A549 (cell line): ENCODE measurements at regions not wholly inside any gene's neighbourhood (a gene's known extent, or its start where the extent isn't known, plus 50 kb on each side); places are given as distances from the start of the nearest gene placed in this dataset.

Experiments
- ATAC-seq, 2 experiments: fragments of 200-7000 bp in 1 of 2; fragments of >200 bp in 1 of 2; cut with Nextera tagmentation in 1 of 2; cut with Tn5 transposase in 1 of 2; 3 replicates each; pipeline versions ENCODE4 v1.8.0 to v1.9.1; 2018 to 2020; ENCODE audit warnings: mild to moderate bottlenecking in 1 of 2, moderate library complexity in 1 of 2
- CTCF ChIA-PET: fragments of 300-600 bp; sonication (Branson Sonifier 250); formaldehyde crosslinking; extraction: SDS; loops from one replicate; lab custom pipeline; 2021; ENCODE audit warnings: antibody characterized with exemption, inconsistent platforms; lab: Yijun Ruan, JAX
- POLR2A ChIA-PET: fragments of 350-600 bp; formaldehyde crosslinking; extraction: SDS; loops from one replicate; lab custom pipeline; 2021; ENCODE audit warnings: antibody characterized with exemption, inconsistent platforms; lab: Yijun Ruan, JAX
- DNase-seq, 2 experiments: peaks; one replicate each; pipeline versions ENCODE4 v3.0.0 to v3.0.0-alpha.2; 2011 to 2016; ENCODE audit warnings: low read depth in 1 of 2, low spot score in 1 of 2
- FAIRE-seq: peaks from 2 replicates; lab custom pipeline; 2011; peaks lifted over from hg19 to GRCh38; lab: Jason Lieb, UNC
- H3K27ac ChIP-seq, 2 experiments: fragments of >200 bp; sonication (Bioruptor Twin); formaldehyde crosslinking; 3 replicates each; pipeline ENCODE4 v1.5.1; 2016 to 2017
- H3K4me1 ChIP-seq: fragments of >200 bp; sonication (Bioruptor Twin); formaldehyde crosslinking; 3 replicates; pipeline ENCODE4 v1.6.1; 2016
- H3K4me2 ChIP-seq: fragments of >200 bp; sonication (Bioruptor Twin); formaldehyde crosslinking; 3 replicates; pipeline ENCODE4 v1.6.1; 2016
- H3K4me3 ChIP-seq: fragments of >200 bp; sonication (Bioruptor Twin); formaldehyde crosslinking; 3 replicates; pipeline ENCODE4 v1.5.1; 2016
- H3K9me3 ChIP-seq: fragments of >200 bp; sonication (Bioruptor Twin); formaldehyde crosslinking; 3 replicates; pipeline ENCODE4 v1.6.1; 2016
- CHD4 ChIP-seq: fragments of 200-600 bp; sonication (generic); IDR thresholded peaks from 2 replicates; pipeline ENCODE4 v1.6.1; 2016; ENCODE audit warnings: antibody characterized with exemption, mild to moderate bottlenecking, borderline replicate concordance
- E2F6 ChIP-seq: IDR thresholded peaks from 2 replicates; pipeline ENCODE4 v1.6.1; 2012; ENCODE audit warnings: low read depth, borderline replicate concordance
- EHF ChIP-seq: fragments of 250-450 bp; sonication (Bioruptor Pico); IDR thresholded peaks from 2 replicates; pipeline ENCODE4 v1.5.0; 2020; ENCODE audit warnings: mild to moderate bottlenecking
- FOXS1 ChIP-seq: fragments of 250-450 bp; sonication (Bioruptor Pico); IDR thresholded peaks from 2 replicates; pipeline ENCODE4 v1.5.0; 2020; ENCODE audit warnings: mild to moderate bottlenecking, moderate library complexity
- GATA3 ChIP-seq: IDR thresholded peaks from 2 replicates; pipeline ENCODE4 v1.6.1; 2012; ENCODE audit warnings: borderline replicate concordance
- HDAC2 ChIP-seq: fragments of 200-600 bp; sonication (generic); IDR thresholded peaks from 2 replicates; pipeline ENCODE4 v1.6.1; 2016
- HES2 ChIP-seq: fragments of >200 bp; sonication (Bioruptor Twin); formaldehyde crosslinking; IDR thresholded peaks from 2 replicates; pipeline ENCODE4 v1.6.1; 2016
- HOXA7 ChIP-seq: fragments of 250-450 bp; sonication (Bioruptor Pico); IDR thresholded peaks from 2 replicates; pipeline ENCODE4 v1.5.0; 2020; ENCODE audit warnings: mild to moderate bottlenecking, moderate library complexity
- HOXB13 ChIP-seq: fragments of 250-450 bp; sonication (Bioruptor Pico); IDR thresholded peaks from 2 replicates; pipeline ENCODE4 v1.5.0; 2020; ENCODE audit warnings: low read depth, mild to moderate bottlenecking, moderate library complexity
- JUNB ChIP-seq: fragments of >200 bp; sonication (Bioruptor Twin); formaldehyde crosslinking; IDR thresholded peaks from 2 replicates; pipeline ENCODE4 v1.6.1; 2016
- KDM1A ChIP-seq: fragments of 200-600 bp; sonication (generic); IDR thresholded peaks from 2 replicates; pipeline ENCODE4 v1.6.1; 2016; ENCODE audit warnings: low read depth, mild to moderate bottlenecking
- MAFK ChIP-seq: fragments of 450-650 bp; IDR thresholded peaks from 2 replicates; pipeline ENCODE4 v1.6.1; 2014; ENCODE audit not compliant: partially characterized antibody
- NFE2L2 ChIP-seq: fragments of 150-350 bp; conservative IDR thresholded peaks from 2 replicates; pipeline ENCODE4 v1.6.1; 2014; ENCODE audit warnings: low read length
- NR3C1 ChIP-seq: fragments of >200 bp; sonication (Bioruptor Twin); formaldehyde crosslinking; IDR thresholded peaks from 3 replicates; pipeline ENCODE4 v1.6.1; 2017
- POLR2AphosphoS2 ChIP-seq: conservative IDR thresholded peaks from 2 replicates; pipeline ENCODE4 v1.6.1; 2012; ENCODE audit warnings: low read length, improper control_type of control experiment, inconsistent platforms
- RAD21 ChIP-seq, 2 experiments: fragments of >200 bp in 1 of 2; sonication (Bioruptor Twin) in 1 of 2; formaldehyde crosslinking in 1 of 2; IDR thresholded peaks in 1 of 2; conservative IDR thresholded peaks in 1 of 2; 2 replicates in 1 of 2; 3 replicates in 1 of 2; pipeline ENCODE4 v1.6.1; 2012 to 2018; ENCODE audit warnings: inconsistent platforms in 1 of 2
- RCOR1 ChIP-seq: fragments of 150-350 bp; IDR thresholded peaks from 2 replicates; pipeline ENCODE4 v1.6.1; 2014; ENCODE audit warnings: antibody characterized with exemption, low read length, low read depth
- SMC3 ChIP-seq: fragments of >200 bp; sonication (Bioruptor Twin); formaldehyde crosslinking; IDR thresholded peaks from 3 replicates; pipeline ENCODE4 v1.6.1; 2018; ENCODE audit warnings: inconsistent platforms
- TP53 ChIP-seq: fragments of 250-450 bp; sonication (Bioruptor Pico); IDR thresholded peaks from 2 replicates; pipeline ENCODE4 v1.5.0; 2021; ENCODE audit warnings: mild to moderate bottlenecking, moderate library complexity
- ZC3H11A ChIP-seq: fragments of 450-650 bp; IDR thresholded peaks from 2 replicates; pipeline ENCODE4 v1.6.1; 2014; ENCODE audit warnings: antibody characterized with exemption, mild to moderate bottlenecking
- WGBS: methylation state at CpG from one replicate; pipeline ENCODE4 v1.1.6; 2017; ENCODE audit errors: missing lambda C conversion rate; 5-methylcytosine and 5-hydroxymethylcytosine counted together
- TF ChIP-seq, protein P1 (sequence below): fragments of 150-350 bp; IDR thresholded peaks from 2 replicates; pipeline ENCODE4 v1.6.1; 2014; ENCODE audit warnings: low read depth, mild to moderate bottlenecking, low read length
- TF ChIP-seq, protein P2 (sequence below): fragments of 450-650 bp; IDR thresholded peaks from 2 replicates; pipeline ENCODE4 v1.6.1; 2014; ENCODE audit warnings: antibody characterized with exemption

DNA sequence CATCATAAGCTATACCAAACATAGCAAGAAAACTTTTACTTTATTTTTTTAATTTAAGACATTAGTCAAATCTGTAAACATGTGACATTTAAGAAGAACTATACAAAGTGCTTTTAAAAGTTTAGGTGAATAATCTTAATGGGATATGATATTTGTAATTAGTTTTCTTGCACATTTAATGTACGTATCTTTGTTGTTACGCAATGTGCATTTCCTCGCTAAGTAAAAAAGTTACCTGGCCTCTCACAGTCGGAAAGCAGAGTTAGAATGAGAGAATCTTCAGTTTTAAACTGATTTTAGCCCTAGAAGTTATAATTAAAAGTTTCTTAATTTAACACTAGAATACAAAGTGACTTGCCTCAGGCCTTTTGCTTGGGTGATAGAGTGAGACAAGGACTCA lies 589.8 kb downstream of the DMRTA1 start:
- ChIA-PET POLR2A (no interaction called here), CTCF (no interaction called here)
- no peak for ATAC-seq
- H3K4me2 ChIP-seq = no peak overlapping the region
- no peaks in the 10 kb centered on the region for H3K9me3 ChIP-seq
- 35% methylated on average over 4 of the region's 4 CpGs for WGBS
- no peak for TF ChIP-seq HOXA7 (CRISPR knock-in tag)
- TF ChIP-seq RCOR1 = no peak
- no peak for TF ChIP-seq ZC3H11A
- TF ChIP-seq HOXB13 (CRISPR knock-in tag) = no peak
- no peak for TF ChIP-seq CHD4
- TF ChIP-seq FOXS1 (CRISPR knock-in tag) = no peak
- no peak for TF ChIP-seq POLR2AphosphoS2
- no peak for TF ChIP-seq E2F6
- no peak for TF ChIP-seq TP53 (CRISPR knock-in tag)
- TF ChIP-seq SMC3 = no peak
- no peaks in the 10 kb centered on the region for H3K4me1 ChIP-seq
- no peak overlapping the region for H3K4me3 ChIP-seq
- no peak overlapping the region for H3K27ac ChIP-seq
- no peak for DNase-seq
- FAIRE-seq = no peak

GRCh38 chr9:23039402-23039801 lies 592.8 kb downstream of the DMRTA1 start:
- Histone ChIP-seq H3K4me3 (no peak overlapping the region), H3K4me1 (no peaks in the 10 kb centered on the region), H3K9me3 (no peaks in the 10 kb centered on the region), H3K27ac (no peak overlapping the region), H3K4me2 (no peak overlapping the region)
- no peak for DNase-seq
- POLR2A ChIA-PET = no interaction called here
- no peak for FAIRE-seq
- no peak for TF ChIP-seq HDAC2
- no peak for TF ChIP-seq RAD21 (conservative IDR thresholded peaks at IDR 0.05 in 1 of 2, IDR thresholded peaks at IDR 0.05 in 1 of 2)
- TF ChIP-seq MAFK = peak; percentile 58
- no peak for TF ChIP-seq NFE2L2
- no peak for TF ChIP-seq GATA3
- no peak for TF ChIP-seq NR3C1
- TF ChIP-seq EHF (CRISPR knock-in tag) = no peak
- TF ChIP-seq, all 56 proteins: peak for 1
- ATAC-seq = no peak
- CTCF ChIA-PET = no interaction called here

DNA sequence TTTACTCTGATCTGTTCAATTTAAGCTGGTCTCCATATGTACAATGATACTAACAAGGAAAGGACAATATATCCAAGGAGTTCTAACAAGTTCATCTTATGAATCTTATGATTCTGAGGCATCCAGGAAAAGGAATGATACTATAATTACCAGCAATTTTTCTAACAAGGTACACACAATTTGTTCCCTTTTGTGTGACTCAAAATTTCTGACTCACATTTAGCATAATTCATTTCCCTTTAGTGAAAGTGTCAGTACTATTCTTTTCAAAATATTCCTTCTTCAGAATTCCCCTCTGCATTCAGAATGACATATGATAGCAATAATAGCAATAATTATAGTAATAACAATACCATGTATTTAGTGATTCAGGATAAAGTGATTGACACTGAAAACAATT lies 594.8 kb downstream of the DMRTA1 start:
- DNase-seq (no peak), ATAC-seq (no peak), FAIRE-seq (no peak)
- POLR2A ChIA-PET = no interaction called here
- Histone ChIP-seq H3K4me2 (no peak overlapping the region), H3K4me3 (no peak overlapping the region), H3K4me1 (no peaks in the 10 kb centered on the region), H3K9me3 (no peaks in the 10 kb centered on the region), H3K27ac (no peak overlapping the region)
- no peak for TF ChIP-seq MAFK
- no peak for TF ChIP-seq KDM1A
- TF ChIP-seq, protein P1, sequence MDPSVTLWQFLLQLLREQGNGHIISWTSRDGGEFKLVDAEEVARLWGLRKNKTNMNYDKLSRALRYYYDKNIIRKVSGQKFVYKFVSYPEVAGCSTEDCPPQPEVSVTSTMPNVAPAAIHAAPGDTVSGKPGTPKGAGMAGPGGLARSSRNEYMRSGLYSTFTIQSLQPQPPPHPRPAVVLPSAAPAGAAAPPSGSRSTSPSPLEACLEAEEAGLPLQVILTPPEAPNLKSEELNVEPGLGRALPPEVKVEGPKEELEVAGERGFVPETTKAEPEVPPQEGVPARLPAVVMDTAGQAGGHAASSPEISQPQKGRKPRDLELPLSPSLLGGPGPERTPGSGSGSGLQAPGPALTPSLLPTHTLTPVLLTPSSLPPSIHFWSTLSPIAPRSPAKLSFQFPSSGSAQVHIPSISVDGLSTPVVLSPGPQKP = no peak
- TF ChIP-seq RCOR1 = no peak
- no peak for TF ChIP-seq HOXB13 (CRISPR knock-in tag)
- TF ChIP-seq, protein P2, sequence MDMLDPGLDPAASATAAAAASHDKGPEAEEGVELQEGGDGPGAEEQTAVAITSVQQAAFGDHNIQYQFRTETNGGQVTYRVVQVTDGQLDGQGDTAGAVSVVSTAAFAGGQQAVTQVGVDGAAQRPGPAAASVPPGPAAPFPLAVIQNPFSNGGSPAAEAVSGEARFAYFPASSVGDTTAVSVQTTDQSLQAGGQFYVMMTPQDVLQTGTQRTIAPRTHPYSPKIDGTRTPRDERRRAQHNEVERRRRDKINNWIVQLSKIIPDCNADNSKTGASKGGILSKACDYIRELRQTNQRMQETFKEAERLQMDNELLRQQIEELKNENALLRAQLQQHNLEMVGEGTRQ = no peak
- no peak for TF ChIP-seq HES2
- no peak for TF ChIP-seq JUNB
- TF ChIP-seq RAD21 (conservative IDR thresholded peaks at IDR 0.05 in 1 of 2, IDR thresholded peaks at IDR 0.05 in 1 of 2) = no peak
- TF ChIP-seq NR3C1 = no peak
- CTCF ChIA-PET = no interaction called here
